Activated CD4-positive, alpha-beta T cell treated with anti-CD3 and anti-CD28 coated beads for 36 hours (primary cell): ENCODE measurements at regions not wholly inside any gene's neighbourhood (a gene's known extent, or its start where the extent isn't known, plus 50 kb on each side); places are given as distances from the start of the nearest gene placed in this dataset.
"Not testable (repeated sequence)": the region's sequence is repeated elsewhere in the genome, so short reads cannot be mapped to it uniquely, and the experiment has no call there.

ENCODE experiments used
- ATAC-seq: fragments of 200-7000 bp; cut with Tn5 transposase; one replicate; pipeline ENCODE4 v1.10.0; 2021; ENCODE audit warnings: mild to moderate bottlenecking, moderate library complexity
- CTCF ChIA-PET: fragments of 350-600 bp; sonication (Branson Sonifier 250); formaldehyde crosslinking; loops from one replicate; lab custom pipeline; 2021; ENCODE audit warnings: antibody characterized with exemption; lab: Charles Lee
- POLR2A ChIA-PET: fragments of 350-600 bp; sonication (Branson Sonifier 250); formaldehyde crosslinking; loops from one replicate; lab custom pipeline; 2021; ENCODE audit warnings: antibody characterized with exemption, inconsistent platforms; lab: Charles Lee
- DNase-seq: peaks from one replicate; pipeline ENCODE4 v3.0.0-alpha.2; 2020
- H3K27ac Mint-ChIP-seq: one replicate; pipeline ENCODE4 v1.8.0; 2021; ENCODE audit warnings: mixed read lengths
- H3K27me3 Mint-ChIP-seq: one replicate; pipeline ENCODE4 v1.8.0; 2021; ENCODE audit warnings: mixed read lengths
- H3K36me3 Mint-ChIP-seq: one replicate; pipeline ENCODE4 v1.8.0; 2021; ENCODE audit warnings: low read depth, mixed read lengths
- H3K4me1 Mint-ChIP-seq: one replicate; pipeline ENCODE4 v1.8.0; 2021; ENCODE audit warnings: mixed read lengths
- H3K4me3 Mint-ChIP-seq: one replicate; pipeline ENCODE4 v1.8.0; 2021; ENCODE audit warnings: mild to moderate bottlenecking, moderate library complexity, mixed read lengths
- H3K9me3 Mint-ChIP-seq: one replicate; pipeline ENCODE4 v1.8.0; 2021; ENCODE audit warnings: low read depth, mixed read lengths
- intact Hi-C, 2 experiments: fragments of 100-400 bp; cut with DNase I in 1 of 2; cut with micrococcal nuclease in 1 of 2; formaldehyde crosslinking; loops; one replicate each; pipeline versions ENCODE4 v1.14.2 to v1.15.1; 2022 to 2024; cut with DNase I, micrococcal nuclease

DNA sequence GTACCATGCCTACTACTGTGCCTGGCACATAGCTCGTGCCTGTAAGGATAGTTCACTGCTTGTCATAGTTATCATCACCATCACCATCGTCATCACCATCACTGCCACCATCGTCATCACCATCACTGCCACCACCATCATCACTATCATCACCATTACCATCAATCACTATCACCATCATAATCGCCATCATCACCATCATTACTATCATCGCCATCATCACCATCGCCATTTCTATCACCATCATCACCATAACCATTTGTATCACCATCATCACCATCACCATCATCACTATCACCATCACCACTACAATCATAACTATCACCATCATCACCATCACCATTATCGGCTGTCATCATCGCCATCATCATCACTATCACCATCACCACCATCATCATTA lies 107.1 kb downstream of the TUBA3C start:
- intact Hi-C loops = no loop called here

DNA sequence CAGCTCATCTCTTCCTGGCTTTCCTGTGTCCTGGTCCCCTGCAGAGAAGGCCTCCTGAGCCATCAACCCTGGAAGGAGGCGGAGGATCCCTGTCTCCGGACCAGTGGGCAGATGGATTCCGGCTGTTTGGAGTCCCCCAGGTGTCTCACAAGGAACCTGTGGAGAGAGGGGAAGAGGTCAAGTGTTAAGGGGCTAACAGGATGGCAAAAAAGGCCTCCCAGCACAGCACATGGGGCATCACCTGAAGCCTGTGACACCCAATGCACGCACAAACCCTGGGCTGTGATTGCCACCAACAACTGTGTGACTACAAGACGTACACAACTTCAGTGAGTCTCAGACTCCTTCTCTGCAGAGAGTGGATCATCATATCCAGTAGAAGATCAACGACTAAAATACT lies 107.5 kb downstream of the TUBA3C start:
- H3K9me3 Mint-ChIP-seq, intact Hi-C loops, CTCF ChIA-PET: not testable (repeated sequence)

More for the DNA sequence above, 107.1 kb downstream of the TUBA3C start:
- Mint-ChIP-seq H3K9me3 (peaks cover 7% of the 10 kb centered on the region), H3K36me3 (no peaks in the 10 kb centered on the region), H3K4me3 (no peak overlapping the region), H3K27ac (no peak overlapping the region), H3K27me3 (peaks cover 5% of the 10 kb centered on the region), H3K4me1 (no peaks in the 10 kb centered on the region)
- ATAC-seq = no peak
- CTCF ChIA-PET = no interaction called here
- POLR2A ChIA-PET = no interaction called here
- no peak for DNase-seq

DNA sequence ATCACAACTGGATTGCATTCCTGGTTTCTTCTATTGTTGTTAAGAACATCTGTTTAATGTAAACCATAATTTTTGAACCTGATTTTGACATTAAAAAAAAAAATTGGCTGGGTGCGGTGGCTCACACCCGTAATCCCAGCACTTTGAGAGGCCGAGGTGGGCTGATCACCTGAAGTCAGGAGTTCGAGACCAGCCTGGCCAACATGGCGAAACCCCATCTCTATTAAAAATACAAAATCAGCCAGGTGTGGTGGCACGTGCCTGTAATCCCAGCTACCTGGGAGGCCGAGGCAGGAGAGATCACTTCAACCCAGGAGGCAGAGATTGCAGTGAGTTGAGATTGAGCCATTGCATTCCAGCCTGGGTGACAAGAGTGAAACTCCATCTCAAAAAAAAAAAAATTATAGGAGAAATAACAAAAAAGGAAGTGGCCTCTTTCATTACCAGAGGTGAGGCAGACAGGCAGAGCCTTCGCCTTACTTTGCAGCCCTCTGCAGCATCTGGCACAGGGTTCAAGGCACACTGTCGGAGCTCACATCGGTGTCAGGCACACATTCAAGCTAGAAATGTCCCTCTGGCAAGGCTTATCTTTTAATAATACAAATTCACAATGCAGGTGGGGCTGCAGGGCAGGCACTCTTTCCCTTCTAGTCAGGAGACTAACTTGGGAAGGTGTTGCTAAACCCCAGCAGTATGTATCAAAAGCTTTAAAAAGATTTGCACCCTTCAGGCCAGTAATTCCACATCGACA lies 108.5 kb downstream of the TUBA3C start:
- H3K9me3 Mint-ChIP-seq, POLR2A ChIA-PET, ATAC-seq, intact Hi-C loops, H3K4me3 Mint-ChIP-seq, H3K4me1 Mint-ChIP-seq, H3K27ac Mint-ChIP-seq, H3K27me3 Mint-ChIP-seq, CTCF ChIA-PET, H3K36me3 Mint-ChIP-seq, DNase-seq: not testable (repeated sequence)

More for the DNA sequence above, 107.5 kb downstream of the TUBA3C start:
- POLR2A ChIA-PET, H3K4me3 Mint-ChIP-seq, H3K36me3 Mint-ChIP-seq, H3K27ac Mint-ChIP-seq, H3K4me1 Mint-ChIP-seq, ATAC-seq, H3K27me3 Mint-ChIP-seq, DNase-seq: not testable (repeated sequence)

DNA sequence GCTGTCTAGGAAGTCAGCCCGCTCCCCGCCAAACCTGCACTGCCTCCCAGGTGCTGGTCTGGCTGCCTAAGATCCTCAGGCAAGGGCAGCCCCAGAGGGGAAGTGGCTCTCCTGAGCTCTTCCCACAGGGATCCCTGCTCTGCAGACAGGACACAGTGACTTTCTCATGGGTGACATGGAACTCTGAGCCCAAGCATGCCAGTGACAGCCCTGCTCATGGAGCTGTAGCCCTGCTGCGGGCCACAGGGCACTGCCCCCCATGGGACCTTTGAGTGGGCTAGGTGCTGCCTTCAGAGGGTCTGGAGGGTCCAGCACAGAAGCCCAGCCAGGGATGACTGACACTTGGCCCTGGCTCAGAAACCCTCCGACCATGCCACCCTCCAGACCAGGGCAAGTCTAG lies 109.1 kb downstream of the TUBA3C start:
- H3K4me1 Mint-ChIP-seq = no peaks in the 10 kb centered on the region
- peaks cover 4% of the 10 kb centered on the region for H3K9me3 Mint-ChIP-seq
- intact Hi-C loops = no loop called here
- no peak for DNase-seq
- H3K4me3 Mint-ChIP-seq = no peak overlapping the region
- POLR2A ChIA-PET = no interaction called here
- CTCF ChIA-PET = no interaction called here
- H3K27me3 Mint-ChIP-seq = peaks cover 5% of the 10 kb centered on the region
- H3K27ac Mint-ChIP-seq = no peak overlapping the region
- H3K36me3 Mint-ChIP-seq = no peaks in the 10 kb centered on the region
- no peak for ATAC-seq

DNA sequence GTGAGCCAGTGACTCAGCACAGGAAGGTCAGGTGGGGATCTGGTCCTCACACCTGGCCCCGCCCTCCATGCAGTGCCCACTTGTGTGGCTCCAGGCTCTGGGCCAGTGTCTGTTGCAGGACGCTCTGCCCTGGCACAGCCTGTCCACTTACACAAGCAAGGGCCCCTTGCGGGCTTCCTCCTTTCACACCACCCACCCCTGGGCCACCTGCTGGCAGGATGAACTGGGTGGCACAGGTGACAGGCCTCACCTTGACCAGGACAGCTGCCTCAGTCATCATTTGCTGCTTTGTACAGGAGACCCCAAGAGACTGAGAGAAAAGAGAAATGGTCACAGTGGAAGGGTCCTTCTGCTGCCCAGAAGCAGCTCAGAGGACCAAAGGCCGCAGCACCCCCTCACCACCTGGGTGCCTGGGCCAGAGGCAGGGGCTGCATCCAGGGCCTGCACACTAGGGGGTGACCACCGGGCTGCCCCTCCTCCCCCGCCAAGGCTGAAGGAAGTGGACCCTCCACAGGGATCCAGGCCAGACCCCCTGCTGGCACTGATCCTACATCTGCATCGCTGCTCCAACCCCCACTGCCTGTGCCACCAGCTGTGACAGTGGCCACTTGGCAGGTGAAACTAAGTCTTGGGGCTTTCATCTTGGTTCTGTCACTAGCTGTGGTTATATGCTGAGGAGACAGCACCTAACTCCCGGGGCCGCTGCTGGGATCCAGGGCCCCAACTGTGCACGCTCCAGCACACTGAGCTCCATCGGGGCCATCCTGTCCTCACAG lies 110.3 kb downstream of the TUBA3C start:
- intact Hi-C loops = no loop called here
- Mint-ChIP-seq H3K36me3 (no peaks in the 10 kb centered on the region), H3K4me1 (no peaks in the 10 kb centered on the region), H3K27ac (no peak overlapping the region), H3K9me3 (peaks cover 4% of the 10 kb centered on the region), H3K4me3 (no peak overlapping the region), H3K27me3 (peaks cover 5% of the 10 kb centered on the region)
- no peak for ATAC-seq
- ChIA-PET CTCF (no interaction called here), POLR2A (no interaction called here)
- DNase-seq = no peak

DNA sequence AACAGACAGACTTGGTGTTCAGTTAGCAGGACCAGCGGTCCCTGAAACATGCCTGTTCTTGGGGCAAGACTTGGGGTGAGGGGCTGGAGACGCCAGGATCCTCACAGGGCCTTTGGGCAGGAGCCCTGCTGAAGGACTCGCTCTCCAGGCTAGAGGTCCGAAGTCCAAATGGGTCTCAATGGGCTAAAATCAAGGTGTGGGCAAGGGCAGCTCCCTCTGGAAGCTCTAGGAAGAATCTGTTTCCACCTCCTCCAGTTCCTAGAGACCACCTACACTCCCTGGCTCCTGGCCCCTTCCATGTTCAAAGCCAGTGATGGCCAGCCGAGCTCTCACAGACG lies 111.3 kb downstream of the TUBA3C start:
- no peaks in the 10 kb centered on the region for H3K4me1 Mint-ChIP-seq

DNA sequence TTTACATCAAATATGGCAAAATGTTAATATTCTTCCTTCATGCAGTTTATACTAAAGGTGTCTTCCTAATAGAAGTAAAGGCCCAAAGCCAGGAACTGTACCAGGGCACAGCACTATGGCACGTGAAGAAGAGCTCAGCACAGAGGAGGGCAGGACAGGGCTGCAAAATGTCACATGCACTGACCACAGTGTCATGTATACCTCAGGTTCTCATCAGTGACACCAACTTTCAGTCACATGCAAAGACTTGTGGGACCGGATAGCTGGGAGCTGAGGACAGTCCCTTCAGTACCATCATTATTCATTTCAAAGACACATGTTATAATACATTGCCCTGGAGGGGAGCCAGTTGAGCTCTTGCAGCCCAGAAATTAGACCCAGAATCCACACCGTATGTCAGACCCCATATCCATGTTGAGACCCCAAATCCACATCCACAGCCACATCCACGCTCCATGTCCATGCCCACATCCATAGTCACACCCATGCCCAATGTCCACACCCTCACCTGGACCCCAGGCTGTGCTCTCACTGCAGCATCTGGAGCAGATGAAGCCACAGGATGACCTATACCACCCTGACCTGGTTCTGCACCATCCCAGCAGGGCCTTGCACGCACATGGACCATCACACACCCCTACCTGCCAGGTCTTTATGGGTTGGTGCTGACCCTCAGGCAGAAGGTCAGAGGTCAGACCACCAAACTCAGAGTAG lies 111.8 kb downstream of the TUBA3C start:
- H3K36me3 Mint-ChIP-seq = no peaks in the 10 kb centered on the region
- no peak for ATAC-seq
- peaks cover 5% of the 10 kb centered on the region for H3K27me3 Mint-ChIP-seq
- H3K9me3 Mint-ChIP-seq = peaks cover 7% of the 10 kb centered on the region
- no peak overlapping the region for H3K27ac Mint-ChIP-seq
- CTCF ChIA-PET = no interaction called here
- intact Hi-C loops = no loop called here
- POLR2A ChIA-PET = no interaction called here
- H3K4me1 Mint-ChIP-seq = no peaks in the 10 kb centered on the region
- H3K4me3 Mint-ChIP-seq = no peak overlapping the region
- DNase-seq = no peak

More for the DNA sequence above, 111.3 kb downstream of the TUBA3C start:
- Mint-ChIP-seq H3K4me3 (no peak overlapping the region), H3K27me3 (peaks cover 5% of the 10 kb centered on the region), H3K27ac (no peak overlapping the region), H3K36me3 (no peaks in the 10 kb centered on the region), H3K9me3 (peaks cover 7% of the 10 kb centered on the region)
- POLR2A ChIA-PET = no interaction called here
- CTCF ChIA-PET = no interaction called here
- intact Hi-C loops = no loop called here
- ATAC-seq (no peak), DNase-seq (no peak)

DNA sequence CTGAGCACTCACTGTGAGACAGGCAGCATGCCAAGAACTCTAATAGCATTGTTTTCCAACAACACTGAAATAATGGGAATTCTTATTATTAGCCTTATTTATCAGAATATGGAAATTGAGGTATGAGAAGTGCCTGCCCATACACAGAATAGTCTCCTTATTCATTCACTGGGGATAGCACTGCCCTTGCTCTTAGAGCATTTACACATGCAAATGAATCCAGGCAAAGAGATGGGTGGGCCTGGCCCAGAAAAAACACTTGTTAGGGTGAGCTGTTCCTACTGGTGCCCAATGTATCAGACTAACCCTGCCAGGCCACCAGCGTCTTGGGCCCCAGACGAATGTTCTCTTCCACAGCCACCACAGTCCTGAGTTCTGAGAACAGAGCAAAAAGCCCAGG lies 112.9 kb downstream of the TUBA3C start:
- Mint-ChIP-seq H3K27me3 (no peaks in the 10 kb centered on the region), H3K9me3 (peaks cover 11% of the 10 kb centered on the region), H3K27ac (no peak overlapping the region), H3K36me3 (no peaks in the 10 kb centered on the region), H3K4me3 (no peak overlapping the region), H3K4me1 (no peaks in the 10 kb centered on the region)
- CTCF ChIA-PET = no interaction called here
- POLR2A ChIA-PET = no interaction called here
- no peak for ATAC-seq
- intact Hi-C loops = no loop called here
- DNase-seq = no peak

DNA sequence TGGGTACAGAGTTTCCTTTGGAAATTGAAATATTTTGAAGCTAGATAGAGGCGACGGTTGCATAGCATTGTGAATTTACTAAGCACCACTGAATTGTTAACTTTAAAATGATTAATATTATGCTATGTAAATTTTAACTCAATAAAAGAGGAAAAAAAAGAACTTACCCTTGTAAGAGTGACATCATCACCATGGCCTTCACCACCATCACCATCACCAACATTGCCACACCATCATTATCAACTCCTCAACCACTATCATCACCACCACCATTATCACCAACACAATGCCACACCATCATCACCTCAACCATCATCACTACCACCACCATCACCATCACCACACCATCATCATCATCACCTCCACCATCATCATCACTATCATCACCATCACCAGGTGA lies 113.9 kb downstream of the TUBA3C start:
- H3K36me3 Mint-ChIP-seq = no peaks in the 10 kb centered on the region
- DNase-seq (no peak), ATAC-seq (no peak)
- ChIA-PET POLR2A (no interaction called here), CTCF (no interaction called here)
- no peaks in the 10 kb centered on the region for H3K4me1 Mint-ChIP-seq
- H3K27me3 Mint-ChIP-seq = no peaks in the 10 kb centered on the region
- peaks cover 11% of the 10 kb centered on the region for H3K9me3 Mint-ChIP-seq
- intact Hi-C loops = no loop called here
- no peak overlapping the region for H3K4me3 Mint-ChIP-seq
- H3K27ac Mint-ChIP-seq = no peak overlapping the region

DNA sequence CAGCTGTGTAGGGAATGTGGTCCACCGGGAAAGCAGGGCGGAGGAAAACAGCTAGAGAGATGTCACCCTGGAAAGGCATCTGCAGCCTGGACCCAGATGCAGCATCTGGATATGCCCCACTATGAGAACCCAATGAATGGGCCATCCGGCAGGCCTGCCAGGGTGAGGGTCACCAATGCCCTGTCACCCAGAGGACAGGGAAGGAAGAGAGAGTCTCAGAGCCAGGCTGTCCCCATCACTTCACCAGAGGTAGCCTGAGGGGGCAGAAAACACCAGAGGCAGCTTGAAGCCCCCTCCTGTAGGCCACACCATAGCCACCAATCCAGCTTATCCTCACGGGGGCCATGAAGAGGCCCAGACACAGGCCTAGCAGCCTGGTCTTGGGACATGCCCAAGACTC lies 118.8 kb downstream of the TUBA3C start:
- DNase-seq (no peak), ATAC-seq (no peak)
- no peak overlapping the region for H3K27ac Mint-ChIP-seq
- peaks cover 11% of the 10 kb centered on the region for H3K9me3 Mint-ChIP-seq
- no peaks in the 10 kb centered on the region for H3K27me3 Mint-ChIP-seq
- H3K4me3 Mint-ChIP-seq = no peak overlapping the region
- POLR2A ChIA-PET = no interaction called here
- CTCF ChIA-PET = no interaction called here
- no peaks in the 10 kb centered on the region for H3K36me3 Mint-ChIP-seq
- no peaks in the 10 kb centered on the region for H3K4me1 Mint-ChIP-seq
- intact Hi-C loops = no loop called here

DNA sequence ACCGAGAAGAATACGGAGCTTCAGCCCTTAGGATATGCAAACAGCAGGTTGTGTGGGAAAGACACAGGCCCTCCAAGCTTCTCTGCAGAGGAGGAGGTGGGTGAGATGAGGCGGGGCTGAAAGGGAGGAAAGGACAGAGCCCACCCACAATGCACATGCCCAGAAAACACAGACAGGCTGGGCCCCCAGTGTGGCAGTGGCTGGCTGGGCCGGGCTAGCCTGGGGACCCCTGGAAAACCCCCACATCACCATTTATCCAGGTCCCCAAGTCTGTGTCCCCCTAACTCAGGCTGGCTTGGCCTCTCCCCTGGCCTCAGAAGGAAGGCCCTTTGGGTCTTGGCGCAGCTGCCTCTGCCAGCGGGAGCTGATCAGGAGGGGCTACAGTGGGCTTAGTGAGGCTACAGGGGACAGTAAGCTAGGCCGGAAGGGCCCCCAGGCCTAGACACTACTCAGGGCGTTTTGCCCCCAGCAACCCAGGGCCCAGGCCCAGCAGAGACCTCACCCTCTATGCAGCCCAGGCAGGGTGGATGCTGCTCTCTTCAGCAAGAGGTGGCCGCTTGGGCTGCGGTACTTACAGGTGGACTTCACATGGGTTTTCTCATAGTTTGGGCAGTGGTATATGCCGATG lies 119.5 kb downstream of the TUBA3C start:
- Mint-ChIP-seq H3K27me3 (no peaks in the 10 kb centered on the region), H3K4me3 (no peak overlapping the region), H3K4me1 (no peaks in the 10 kb centered on the region), H3K27ac (no peak overlapping the region), H3K36me3 (no peaks in the 10 kb centered on the region), H3K9me3 (peaks cover 11% of the 10 kb centered on the region)
- intact Hi-C loops = no loop called here
- ATAC-seq = no peak
- DNase-seq = no peak
- ChIA-PET POLR2A (no interaction called here), CTCF (no interaction called here)
